Liver (tissue), 3 donors: ENCODE measurements at regions not wholly inside any gene's neighbourhood (a gene's known extent, or its start where the extent isn't known, plus 50 kb on each side); places are given as distances from the start of the nearest gene placed in this dataset.

Experiments
- ATF3 ChIP-seq: IDR thresholded peaks from 2 replicates; pipeline ENCODE4 v1.6.1; 2016; ENCODE audit warnings: antibody characterized with exemption
- EGR1 ChIP-seq, 2 donors: IDR thresholded peaks; 2 replicates each; pipeline ENCODE4 v1.6.1; 2016 to 2018; ENCODE audit warnings: antibody characterized with exemption in 2 of 2, low read depth in 2 of 2
- HNF4G ChIP-seq: IDR thresholded peaks from 2 replicates; pipeline ENCODE4 v1.6.1; 2016; ENCODE audit warnings: antibody characterized with exemption
- JUND ChIP-seq, 2 donors: IDR thresholded peaks; 2 replicates each; pipeline ENCODE4 v1.6.1; 2016; ENCODE audit warnings: antibody characterized with exemption in 2 of 2
- MAX ChIP-seq: IDR thresholded peaks from 2 replicates; pipeline ENCODE4 v1.6.1; 2016; ENCODE audit warnings: antibody characterized with exemption
- RAD21 ChIP-seq, 2 donors: IDR thresholded peaks; 2 replicates each; pipeline ENCODE4 v1.6.1; 2016; ENCODE audit warnings: antibody characterized with exemption in 2 of 2, mild to moderate bottlenecking in 2 of 2
- TAF1 ChIP-seq: conservative IDR thresholded peaks from 2 replicates; pipeline ENCODE4 v1.6.1; 2016; ENCODE audit warnings: antibody characterized with exemption, mild to moderate bottlenecking
- YY1 ChIP-seq: IDR thresholded peaks from 2 replicates; pipeline ENCODE4 v1.6.1; 2016; ENCODE audit warnings: antibody characterized with exemption, mild to moderate bottlenecking
- TF ChIP-seq, protein P1 (sequence below): fragments of 150-350 bp; IDR thresholded peaks from 2 replicates; pipeline ENCODE4 v1.5.1; 2017; ENCODE audit warnings: improper control_type of control experiment, low read depth, low read length; ENCODE audit not compliant: missing input control
- donor health status: healthy.
- donor health status: healthy.

DNA sequence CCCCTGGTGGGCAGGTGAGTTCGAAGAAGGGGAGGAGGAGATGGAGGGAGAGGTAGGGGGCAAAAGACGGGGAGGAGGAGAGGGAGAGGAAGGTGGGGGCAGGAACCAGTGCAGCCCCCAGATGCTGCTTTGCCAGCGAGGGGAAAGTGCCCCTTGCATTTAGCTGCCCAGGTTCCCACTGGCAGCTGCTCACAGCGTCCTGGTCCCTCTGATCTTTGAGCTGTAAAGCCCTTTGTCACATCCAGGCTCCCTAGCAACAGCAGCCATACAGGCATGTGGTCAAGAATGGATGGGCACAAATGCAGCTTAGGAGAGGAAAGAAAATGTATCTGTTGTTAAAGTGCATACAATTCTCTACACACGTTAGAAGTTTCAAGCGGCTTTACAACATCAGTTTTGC is 160.9 kb downstream of the CD83 start:
- TF ChIP-seq, protein P1, sequence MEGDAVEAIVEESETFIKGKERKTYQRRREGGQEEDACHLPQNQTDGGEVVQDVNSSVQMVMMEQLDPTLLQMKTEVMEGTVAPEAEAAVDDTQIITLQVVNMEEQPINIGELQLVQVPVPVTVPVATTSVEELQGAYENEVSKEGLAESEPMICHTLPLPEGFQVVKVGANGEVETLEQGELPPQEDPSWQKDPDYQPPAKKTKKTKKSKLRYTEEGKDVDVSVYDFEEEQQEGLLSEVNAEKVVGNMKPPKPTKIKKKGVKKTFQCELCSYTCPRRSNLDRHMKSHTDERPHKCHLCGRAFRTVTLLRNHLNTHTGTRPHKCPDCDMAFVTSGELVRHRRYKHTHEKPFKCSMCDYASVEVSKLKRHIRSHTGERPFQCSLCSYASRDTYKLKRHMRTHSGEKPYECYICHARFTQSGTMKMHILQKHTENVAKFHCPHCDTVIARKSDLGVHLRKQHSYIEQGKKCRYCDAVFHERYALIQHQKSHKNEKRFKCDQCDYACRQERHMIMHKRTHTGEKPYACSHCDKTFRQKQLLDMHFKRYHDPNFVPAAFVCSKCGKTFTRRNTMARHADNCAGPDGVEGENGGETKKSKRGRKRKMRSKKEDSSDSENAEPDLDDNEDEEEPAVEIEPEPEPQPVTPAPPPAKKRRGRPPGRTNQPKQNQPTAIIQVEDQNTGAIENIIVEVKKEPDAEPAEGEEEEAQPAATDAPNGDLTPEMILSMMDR = no peak
- TF ChIP-seq YY1 (no peak), JUND (IDR thresholded peaks at IDR 0.05) (no peak), ATF3 (no peak), MAX (no peak), TAF1 (no peak), RAD21 (IDR thresholded peaks at IDR 0.05) (no peak), EGR1 (IDR thresholded peaks at IDR 0.05; ENCODE audit: low read depth in 2 of 2) (no peak), HNF4G (no peak)
